ENCODE measurements at regions not wholly inside any gene's neighbourhood (a gene's known extent, or its start where the extent isn't known, plus 50 kb on each side); places are given as distances from the start of the nearest gene placed in this dataset.

DNA sequence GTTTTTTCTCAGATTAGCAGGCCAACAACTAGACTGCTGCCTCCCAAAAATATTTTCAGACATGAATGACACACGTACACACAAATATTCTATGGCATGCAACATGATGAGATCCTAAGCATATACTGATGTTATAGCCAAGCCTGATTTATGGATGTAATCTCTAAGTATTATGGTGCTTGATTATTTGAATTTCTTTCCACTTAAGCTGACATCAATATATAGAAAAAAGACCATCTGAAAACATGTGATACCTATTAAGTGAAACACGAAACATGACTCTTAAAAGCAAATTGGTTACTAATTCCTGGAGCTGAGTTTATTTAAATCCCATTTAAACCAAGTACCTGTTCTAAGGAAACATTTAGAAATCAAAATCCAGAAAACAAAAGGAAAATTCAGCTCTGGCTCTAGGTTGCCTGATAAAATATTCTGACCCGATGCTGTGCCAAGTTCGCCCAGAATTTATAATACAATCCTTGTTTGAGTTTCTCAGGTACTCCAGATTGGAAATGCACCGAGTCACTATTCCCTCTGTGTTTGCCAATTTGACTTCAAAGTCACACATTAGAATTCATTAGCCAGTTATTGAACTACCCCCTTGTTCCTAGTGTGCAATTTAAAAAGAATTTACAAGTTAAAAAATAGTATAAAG is 548.6 kb downstream of the CSNK1G3 start:
- no peak for TF ChIP-seq POLR2A (IDR thresholded peaks at IDR 0.05)
- TF ChIP-seq, protein P1, sequence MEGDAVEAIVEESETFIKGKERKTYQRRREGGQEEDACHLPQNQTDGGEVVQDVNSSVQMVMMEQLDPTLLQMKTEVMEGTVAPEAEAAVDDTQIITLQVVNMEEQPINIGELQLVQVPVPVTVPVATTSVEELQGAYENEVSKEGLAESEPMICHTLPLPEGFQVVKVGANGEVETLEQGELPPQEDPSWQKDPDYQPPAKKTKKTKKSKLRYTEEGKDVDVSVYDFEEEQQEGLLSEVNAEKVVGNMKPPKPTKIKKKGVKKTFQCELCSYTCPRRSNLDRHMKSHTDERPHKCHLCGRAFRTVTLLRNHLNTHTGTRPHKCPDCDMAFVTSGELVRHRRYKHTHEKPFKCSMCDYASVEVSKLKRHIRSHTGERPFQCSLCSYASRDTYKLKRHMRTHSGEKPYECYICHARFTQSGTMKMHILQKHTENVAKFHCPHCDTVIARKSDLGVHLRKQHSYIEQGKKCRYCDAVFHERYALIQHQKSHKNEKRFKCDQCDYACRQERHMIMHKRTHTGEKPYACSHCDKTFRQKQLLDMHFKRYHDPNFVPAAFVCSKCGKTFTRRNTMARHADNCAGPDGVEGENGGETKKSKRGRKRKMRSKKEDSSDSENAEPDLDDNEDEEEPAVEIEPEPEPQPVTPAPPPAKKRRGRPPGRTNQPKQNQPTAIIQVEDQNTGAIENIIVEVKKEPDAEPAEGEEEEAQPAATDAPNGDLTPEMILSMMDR (IDR thresholded peaks at IDR 0.05), result no peak
